ENCODE measurements at regions not wholly inside any gene's neighbourhood (a gene's known extent, or its start where the extent isn't known, plus 50 kb on each side); places are given as distances from the start of the nearest gene placed in this dataset.

DNA sequence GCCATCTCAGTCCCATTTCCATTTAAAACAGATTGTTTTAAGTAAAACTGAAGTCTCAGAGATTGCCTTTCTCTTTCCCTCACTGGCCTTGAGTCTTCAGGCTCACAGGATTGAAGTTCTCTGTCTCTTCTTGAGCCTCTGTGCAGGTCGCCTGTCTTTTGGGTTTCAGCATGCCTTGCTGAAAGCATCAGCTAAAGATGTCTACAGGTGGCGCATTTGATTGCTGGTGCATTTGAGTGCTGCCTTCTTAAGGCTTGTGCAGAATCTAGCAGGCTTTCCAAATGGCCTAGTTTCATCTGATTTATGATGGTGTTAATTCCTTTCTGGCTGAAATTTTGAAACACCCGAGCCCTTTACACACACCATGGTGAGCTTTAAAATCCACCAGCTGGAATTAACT lies 1062.2 kb upstream of the FBXO33 start:
- no peak for TF ChIP-seq CTCF (IDR thresholded peaks at IDR 0.05; ENCODE audit: control extremely low read depth, extremely low read depth, low read depth, missing control alignments)
- DNase-seq (ENCODE audit: extremely low spot score): no peak
- ChIA-PET POLR2A (no interaction called here), CTCF (interaction anchor here (1.1 kb wide), 1 partner anchor 29 kb away, joined by 3 read pairs; no protein-coding TSS in a partner anchor)

GRCh38 chr14:40487824-40488223 lies 1055.6 kb upstream of the FBXO33 start:
- no peak for TF ChIP-seq CTCF (IDR thresholded peaks at IDR 0.05; ENCODE audit: control extremely low read depth, extremely low read depth, low read depth, missing control alignments)
- DNase-seq (ENCODE audit: extremely low spot score): no peak
- CTCF ChIA-PET: interaction anchor here (1.0 to 1.1 kb wide), 2 partner anchors 179 to 997 kb away, joined by 3 read pairs; no protein-coding TSS in a partner anchor
- POLR2A ChIA-PET: no interaction called here

GRCh38 chr14:40485688-40486087 lies 1053.5 kb upstream of the FBXO33 start:
- no peak for TF ChIP-seq CTCF (IDR thresholded peaks at IDR 0.05; ENCODE audit: control extremely low read depth, extremely low read depth, low read depth, missing control alignments)
- ChIA-PET CTCF (no interaction called here), POLR2A (no interaction called here)
- DNase-seq (ENCODE audit: extremely low spot score): no peak

DNA sequence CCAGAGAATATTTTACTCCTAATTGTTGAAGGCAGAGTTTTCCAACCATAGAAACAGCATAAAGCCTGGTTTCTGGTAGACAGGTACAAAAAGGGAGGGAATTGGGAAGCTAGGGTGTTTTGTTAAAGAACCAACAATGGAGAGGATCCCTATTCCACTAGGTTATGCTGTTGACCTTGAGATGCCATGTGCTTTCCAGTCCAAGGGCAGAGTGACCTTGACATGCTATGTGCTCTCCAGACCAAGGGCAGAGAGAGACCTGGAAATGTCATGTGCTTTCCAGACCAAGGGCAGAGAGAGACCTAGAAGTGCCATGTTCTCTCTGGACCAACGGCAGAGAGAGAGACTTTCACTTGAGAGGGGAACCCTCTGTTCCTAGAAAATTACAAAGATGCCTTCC lies 1043.8 kb upstream of the FBXO33 start:
- TF ChIP-seq CTCF (IDR thresholded peaks at IDR 0.05; ENCODE audit: control extremely low read depth, extremely low read depth, low read depth, missing control alignments): no peak
- DNase-seq (ENCODE audit: extremely low spot score): no peak
- CTCF ChIA-PET: no interaction called here
- POLR2A ChIA-PET: no interaction called here

DNA sequence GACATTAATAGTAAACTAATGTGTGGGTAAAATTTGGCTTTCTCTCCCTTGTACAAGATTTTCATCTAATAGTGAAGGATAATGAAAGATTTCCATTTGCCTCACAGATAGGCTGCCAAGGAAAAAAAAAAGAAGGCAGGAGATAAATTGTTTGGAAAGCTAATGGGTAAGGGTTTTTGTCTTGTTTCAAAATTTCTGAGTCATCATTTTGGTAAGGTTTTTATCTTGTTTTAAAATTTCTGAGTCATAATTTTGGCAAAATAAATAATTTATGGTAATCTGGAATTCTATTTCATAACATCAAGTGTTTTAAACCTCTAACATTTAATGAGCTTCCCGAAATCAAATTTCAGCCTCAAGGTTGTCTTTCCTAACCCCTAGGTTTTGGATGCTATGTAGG lies 1035.7 kb upstream of the FBXO33 start:
- no peak for TF ChIP-seq CTCF (IDR thresholded peaks at IDR 0.05; ENCODE audit: control extremely low read depth, extremely low read depth, low read depth, missing control alignments)
- no peak for DNase-seq (ENCODE audit: extremely low spot score)
- ChIA-PET POLR2A (no interaction called here), CTCF (no interaction called here)

DNA sequence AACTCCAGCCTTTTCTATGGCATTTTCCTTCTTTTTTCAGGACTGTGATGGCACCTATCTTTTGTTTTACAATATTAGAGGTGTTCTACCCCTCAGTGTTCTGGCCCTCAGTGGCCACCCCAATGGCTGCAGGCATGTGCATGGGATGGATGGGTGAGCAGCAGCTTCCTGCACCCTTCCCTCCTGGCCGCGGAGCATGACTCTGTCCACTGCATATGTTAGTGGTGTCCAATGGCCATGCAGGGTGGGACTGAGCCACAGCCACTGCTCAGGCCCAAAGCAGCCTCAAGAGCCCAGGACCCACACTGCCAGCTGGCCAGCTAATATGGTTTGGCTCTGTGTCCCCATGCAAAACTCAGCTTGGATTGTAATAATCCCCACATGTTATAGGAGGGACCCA lies 1032.3 kb upstream of the FBXO33 start:
- ChIA-PET CTCF (no interaction called here), POLR2A (no interaction called here)
- TF ChIP-seq CTCF (IDR thresholded peaks at IDR 0.05; ENCODE audit: control extremely low read depth, extremely low read depth, low read depth, missing control alignments): no peak
- DNase-seq (ENCODE audit: extremely low spot score): no peak

- ChIA-PET POLR2A (no interaction called here), CTCF (no interaction called here)
- no peak for DNase-seq (ENCODE audit: extremely low spot score)
- TF ChIP-seq CTCF (IDR thresholded peaks at IDR 0.05; ENCODE audit: control extremely low read depth, extremely low read depth, low read depth, missing control alignments): no peak
Measured at GRCh38 chr14:40463886-40464285, 1031.7 kb upstream of the FBXO33 start.
